HG03196 (cell line): ENCODE measurements at regions not wholly inside any gene's neighbourhood (a gene's known extent, or its start where the extent isn't known, plus 50 kb on each side); places are given as distances from the start of the nearest gene placed in this dataset.
"Not testable (repeated sequence)": the region's sequence is repeated elsewhere in the genome, so short reads cannot be mapped to it uniquely, and the experiment has no call there.

Experiments used
- ATAC-seq: cut with Tn5 transposase; IDR thresholded peaks from one replicate; pipeline ENCODE4 v1.9.1; 2021; ENCODE audit not compliant: unreplicated experiment

GRCh38 chr2:225793736-225794550 is 394.4 kb downstream of the NYAP2 start:
- no peak for ATAC-seq

GRCh38 chr2:225788571-225789094 is 389.1 kb downstream of the NYAP2 start:
- no peak for ATAC-seq

- no peak for ATAC-seq
Measured at GRCh38 chr2:225787497-225787896, 388.0 kb downstream of the NYAP2 start.

GRCh38 chr2:225781991-225782390 is 382.5 kb downstream of the NYAP2 start:
- no peak for ATAC-seq

GRCh38 chr2:225781145-225781544 is 381.6 kb downstream of the NYAP2 start:
- no peak for ATAC-seq

- no peak for ATAC-seq
Measured at GRCh38 chr2:225779829-225780228, 380.3 kb downstream of the NYAP2 start.

- no peak for ATAC-seq
Measured at GRCh38 chr2:225773148-225773547, 373.6 kb downstream of the NYAP2 start.

GRCh38 chr2:225771701-225772100 is 372.2 kb downstream of the NYAP2 start:
- ATAC-seq = no peak

- no peak for ATAC-seq
Measured at GRCh38 chr2:225768741-225769140, 369.2 kb downstream of the NYAP2 start.

- ATAC-seq = no peak
Measured at GRCh38 chr2:225766431-225766830, 366.9 kb downstream of the NYAP2 start.

- no peak for ATAC-seq
Measured at GRCh38 chr2:225765820-225766219, 366.3 kb downstream of the NYAP2 start.

GRCh38 chr2:225764346-225764745 is 364.8 kb downstream of the NYAP2 start:
- ATAC-seq = no peak

- no peak for ATAC-seq
Measured at GRCh38 chr2:225763711-225764110, 364.2 kb downstream of the NYAP2 start.

- ATAC-seq = no peak
Measured at GRCh38 chr2:225761396-225761795, 361.9 kb downstream of the NYAP2 start.

- no peak for ATAC-seq
Measured at GRCh38 chr2:225757248-225757647, 357.7 kb downstream of the NYAP2 start.

GRCh38 chr2:225756198-225756597 is 356.7 kb downstream of the NYAP2 start:
- no peak for ATAC-seq

- ATAC-seq = no peak
Measured at GRCh38 chr2:225748609-225749008, 349.1 kb downstream of the NYAP2 start.

GRCh38 chr2:225743996-225744395 is 344.5 kb downstream of the NYAP2 start:
- not testable (repeated sequence) for ATAC-seq

- ATAC-seq = no peak
Measured at GRCh38 chr2:225742487-225742886, 343.0 kb downstream of the NYAP2 start.

- no peak for ATAC-seq
Measured at GRCh38 chr2:225740086-225740485, 340.6 kb downstream of the NYAP2 start.

- ATAC-seq = no peak
Measured at GRCh38 chr2:225739328-225739727, 339.8 kb downstream of the NYAP2 start.

- no peak for ATAC-seq
Measured at GRCh38 chr2:225738735-225739134, 339.2 kb downstream of the NYAP2 start.

GRCh38 chr2:225737556-225737955 is 338.0 kb downstream of the NYAP2 start:
- no peak for ATAC-seq
